ENCODE measurements at regions not wholly inside any gene's neighbourhood (a gene's known extent, or its start where the extent isn't known, plus 50 kb on each side); places are given as distances from the start of the nearest gene placed in this dataset.

GRCh38 chr10:127826154-127826725 lies 66.5 kb downstream of the CLRN3 start:
- TF ChIP-seq, protein P1, sequence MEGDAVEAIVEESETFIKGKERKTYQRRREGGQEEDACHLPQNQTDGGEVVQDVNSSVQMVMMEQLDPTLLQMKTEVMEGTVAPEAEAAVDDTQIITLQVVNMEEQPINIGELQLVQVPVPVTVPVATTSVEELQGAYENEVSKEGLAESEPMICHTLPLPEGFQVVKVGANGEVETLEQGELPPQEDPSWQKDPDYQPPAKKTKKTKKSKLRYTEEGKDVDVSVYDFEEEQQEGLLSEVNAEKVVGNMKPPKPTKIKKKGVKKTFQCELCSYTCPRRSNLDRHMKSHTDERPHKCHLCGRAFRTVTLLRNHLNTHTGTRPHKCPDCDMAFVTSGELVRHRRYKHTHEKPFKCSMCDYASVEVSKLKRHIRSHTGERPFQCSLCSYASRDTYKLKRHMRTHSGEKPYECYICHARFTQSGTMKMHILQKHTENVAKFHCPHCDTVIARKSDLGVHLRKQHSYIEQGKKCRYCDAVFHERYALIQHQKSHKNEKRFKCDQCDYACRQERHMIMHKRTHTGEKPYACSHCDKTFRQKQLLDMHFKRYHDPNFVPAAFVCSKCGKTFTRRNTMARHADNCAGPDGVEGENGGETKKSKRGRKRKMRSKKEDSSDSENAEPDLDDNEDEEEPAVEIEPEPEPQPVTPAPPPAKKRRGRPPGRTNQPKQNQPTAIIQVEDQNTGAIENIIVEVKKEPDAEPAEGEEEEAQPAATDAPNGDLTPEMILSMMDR (IDR thresholded peaks at IDR 0.05): no peak
- Mint-ChIP-seq H3K36me3 (ENCODE audit: low read depth) (peaks cover 5% of the 10 kb centered on the region), H3K9me3 (ENCODE audit: low read depth) (peaks cover 11% of the 10 kb centered on the region), H3K4me3 (ENCODE audit: unreplicated experiment) (no peak overlapping the region), H3K4me1 (ENCODE audit: low read depth) (no peaks in the 10 kb centered on the region), H3K27ac (ENCODE audit: unreplicated experiment) (no peak overlapping the region), H3K27me3 (ENCODE audit: low read depth) (peaks cover 8% of the 10 kb centered on the region)
- DNase-seq (ENCODE audit: low spot score): no peak

DNA sequence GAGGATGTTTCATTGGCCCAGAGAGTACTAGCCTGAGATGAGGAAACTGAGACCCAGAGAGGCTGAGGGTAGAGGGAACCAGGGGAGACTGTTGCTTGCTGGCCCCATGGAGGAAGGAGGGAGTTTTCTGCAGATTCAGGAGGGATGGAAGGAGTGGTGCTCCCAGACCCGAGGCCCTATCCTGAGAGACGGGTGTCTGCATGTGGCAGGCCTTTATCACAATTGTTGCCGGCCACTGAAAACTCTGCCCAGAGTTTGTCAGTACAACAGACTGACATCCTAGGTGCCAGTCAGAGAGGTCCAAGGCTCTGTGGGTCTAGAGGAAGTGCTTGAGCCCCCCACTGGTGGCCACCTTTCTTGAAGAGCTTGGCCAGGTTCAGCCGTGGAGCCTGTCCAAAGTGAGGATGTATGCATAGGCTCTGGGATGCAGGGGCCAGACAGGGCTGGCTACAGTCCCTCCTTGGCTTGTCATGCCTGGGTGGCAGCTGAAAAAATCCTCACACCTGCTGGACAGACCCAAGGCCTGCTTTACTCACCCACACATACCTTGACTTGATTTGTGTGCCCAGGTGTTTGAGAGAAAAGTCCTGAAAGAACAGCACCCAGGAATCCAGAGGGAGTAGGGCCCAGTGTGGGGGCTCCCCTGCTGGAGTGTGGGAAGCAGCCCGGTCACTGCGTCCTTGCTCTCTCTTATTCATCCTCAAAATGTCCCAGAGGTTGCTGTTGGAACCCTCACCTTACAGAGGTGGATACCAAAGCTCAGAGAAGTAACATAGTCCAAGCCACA lies 65.2 kb downstream of the CLRN3 start:
- Mint-ChIP-seq H3K9me3 (ENCODE audit: low read depth) (peaks cover 7% of the 10 kb centered on the region), H3K27me3 (ENCODE audit: low read depth) (peaks cover 18% of the 10 kb centered on the region), H3K27ac (ENCODE audit: unreplicated experiment) (no peak overlapping the region), H3K36me3 (ENCODE audit: low read depth) (peaks cover 1% of the 10 kb centered on the region), H3K4me3 (ENCODE audit: unreplicated experiment) (no peak overlapping the region), H3K4me1 (ENCODE audit: low read depth) (no peaks in the 10 kb centered on the region)
- TF ChIP-seq, protein P1 (IDR thresholded peaks at IDR 0.05): no peak
- DNase-seq (ENCODE audit: low spot score): no peak
